Erythroblast (primary cell): ENCODE measurements at regions not wholly inside any gene's neighbourhood (a gene's known extent, or its start where the extent isn't known, plus 50 kb on each side); places are given as distances from the start of the nearest gene placed in this dataset.

Experiments used
- GATA1 ChIP-seq: IDR thresholded peaks from 2 replicates; pipeline ENCODE4 v1.6.1; 2011; ENCODE audit warnings: low read depth, mild to moderate bottlenecking, control low read depth, low read length, moderate library complexity
- POLR2A ChIP-seq: IDR thresholded peaks from 2 replicates; pipeline ENCODE4 v1.6.1; 2011; ENCODE audit warnings: mild to moderate bottlenecking, low read length

DNA sequence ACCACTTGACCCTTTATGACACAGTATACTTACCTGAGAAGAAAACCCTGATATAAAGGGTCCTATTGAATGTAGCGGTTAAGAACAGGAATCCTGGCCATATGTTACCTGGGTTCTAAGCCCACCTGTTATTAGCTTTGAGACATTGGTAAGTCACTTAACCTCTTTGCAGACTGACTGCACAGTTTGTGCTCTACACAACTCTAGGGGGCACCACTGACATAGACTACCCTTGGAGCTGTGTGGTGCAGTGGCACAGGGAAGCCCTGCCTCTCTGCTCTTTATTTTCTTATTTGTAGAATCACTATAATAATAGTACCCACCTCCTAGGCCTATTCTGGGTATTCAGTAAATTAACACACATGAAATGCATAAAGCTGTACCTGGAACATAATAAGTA lies 165.6 kb downstream of the C1orf94 start:
- no peak for TF ChIP-seq POLR2A
- TF ChIP-seq GATA1: no peak
